PFSK-1 (cell line): ENCODE measurements at regions not wholly inside any gene's neighbourhood (a gene's known extent, or its start where the extent isn't known, plus 50 kb on each side); places are given as distances from the start of the nearest gene placed in this dataset.

Experiments used
- FOXP2 ChIP-seq: optimal IDR thresholded peaks from 2 replicates; pipeline ENCODE3; 2011; ENCODE audit warnings: borderline replicate concordance, control low read depth, inconsistent platforms; ENCODE audit not compliant: insufficient read depth; ENCODE audit errors: extremely low read length, extremely low read depth
- POLR2AphosphoS5 ChIP-seq: IDR thresholded peaks from 2 replicates; pipeline ENCODE4 v1.6.1; 2012; ENCODE audit warnings: low read depth, mild to moderate bottlenecking, control low read depth, low read length, moderate library complexity
- REST ChIP-seq, 2 experiments: IDR thresholded peaks; 2 replicates each; pipeline versions ENCODE4 v1.6.1 to v1.8.0; 2011 to 2012; ENCODE audit warnings: low read depth in 2 of 2, low read length in 2 of 2, control low read depth in 1 of 2, inconsistent platforms in 1 of 2, mild to moderate bottlenecking in 1 of 2, moderate library complexity in 1 of 2; ENCODE audit not compliant: insufficient read depth in 1 of 2
- SIN3A ChIP-seq: IDR thresholded peaks from 2 replicates; pipeline ENCODE4 v1.6.1; 2012; ENCODE audit warnings: mild to moderate bottlenecking, low read length, moderate library complexity, borderline replicate concordance; ENCODE audit not compliant: insufficient read depth
- TAF1 ChIP-seq: IDR thresholded peaks from 2 replicates; pipeline ENCODE4 v1.6.1; 2012; ENCODE audit warnings: low read length, control low read depth, borderline replicate concordance; ENCODE audit not compliant: insufficient read depth

GRCh38 chr1:219066631-219067349, 106.9 kb upstream of the LYPLAL1 start:
- TF ChIP-seq SIN3A: no peak
- TF ChIP-seq TAF1: no peak
- TF ChIP-seq FOXP2: no peak

- TF ChIP-seq TAF1 (no peak), SIN3A (no peak), REST (IDR thresholded peaks at IDR 0.05; ENCODE audit: insufficient read depth in 1 of 2, low read depth in 2 of 2, low read length in 2 of 2) (no peak), FOXP2 (no peak), POLR2AphosphoS5 (no peak)
Observed at GRCh38 chr1:219067350-219067712, 106.3 kb upstream of the LYPLAL1 start.

GRCh38 chr1:219071209-219071608, 102.5 kb upstream of the LYPLAL1 start:
- TF ChIP-seq SIN3A (no peak), REST (IDR thresholded peaks at IDR 0.05; ENCODE audit: insufficient read depth in 1 of 2, low read depth in 2 of 2, low read length in 2 of 2) (no peak), FOXP2 (no peak), TAF1 (no peak), POLR2AphosphoS5 (no peak)

GRCh38 chr1:219072329-219072728, 101.3 kb upstream of the LYPLAL1 start:
- TF ChIP-seq POLR2AphosphoS5 (no peak), TAF1 (no peak), REST (IDR thresholded peaks at IDR 0.05; ENCODE audit: insufficient read depth in 1 of 2, low read depth in 2 of 2, low read length in 2 of 2) (no peak), FOXP2 (no peak), SIN3A (no peak)

GRCh38 chr1:219074084-219074728, 99.5 kb upstream of the LYPLAL1 start:
- TF ChIP-seq TAF1: no peak
- no peak for TF ChIP-seq SIN3A
